ENCODE measurements at regions not wholly inside any gene's neighbourhood (a gene's known extent, or its start where the extent isn't known, plus 50 kb on each side); places are given as distances from the start of the nearest gene placed in this dataset.
A peak's percentile ranks its signal among the peaks of the same experiment; 100 is the strongest.

DNA sequence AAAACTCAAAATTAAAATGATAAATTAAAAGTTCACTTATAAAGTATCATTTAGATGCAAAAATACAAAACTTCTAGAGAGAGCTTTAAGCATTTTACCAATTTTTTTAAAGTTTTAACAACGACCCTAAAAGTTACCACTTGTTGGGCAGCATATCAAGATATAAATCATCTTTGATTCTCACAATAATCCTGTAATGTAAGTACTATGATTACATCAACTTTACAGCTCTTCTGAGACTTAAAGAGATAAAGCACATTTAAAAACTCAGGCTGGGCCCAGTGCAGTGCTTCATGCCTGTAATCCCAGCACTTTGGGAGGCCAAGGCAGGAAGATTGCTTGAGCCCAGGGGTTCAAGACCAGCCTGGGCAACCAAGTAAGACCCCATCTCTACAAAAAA is 202.7 kb upstream of the GPC6 start (continued):
- TF ChIP-seq, protein P1, sequence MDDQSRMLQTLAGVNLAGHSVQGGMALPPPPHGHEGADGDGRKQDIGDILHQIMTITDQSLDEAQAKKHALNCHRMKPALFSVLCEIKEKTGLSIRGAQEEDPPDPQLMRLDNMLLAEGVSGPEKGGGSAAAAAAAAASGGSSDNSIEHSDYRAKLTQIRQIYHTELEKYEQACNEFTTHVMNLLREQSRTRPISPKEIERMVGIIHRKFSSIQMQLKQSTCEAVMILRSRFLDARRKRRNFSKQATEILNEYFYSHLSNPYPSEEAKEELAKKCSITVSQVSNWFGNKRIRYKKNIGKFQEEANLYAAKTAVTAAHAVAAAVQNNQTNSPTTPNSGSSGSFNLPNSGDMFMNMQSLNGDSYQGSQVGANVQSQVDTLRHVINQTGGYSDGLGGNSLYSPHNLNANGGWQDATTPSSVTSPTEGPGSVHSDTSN (IDR thresholded peaks at IDR 0.05): no peak
- TF ChIP-seq, protein P2, sequence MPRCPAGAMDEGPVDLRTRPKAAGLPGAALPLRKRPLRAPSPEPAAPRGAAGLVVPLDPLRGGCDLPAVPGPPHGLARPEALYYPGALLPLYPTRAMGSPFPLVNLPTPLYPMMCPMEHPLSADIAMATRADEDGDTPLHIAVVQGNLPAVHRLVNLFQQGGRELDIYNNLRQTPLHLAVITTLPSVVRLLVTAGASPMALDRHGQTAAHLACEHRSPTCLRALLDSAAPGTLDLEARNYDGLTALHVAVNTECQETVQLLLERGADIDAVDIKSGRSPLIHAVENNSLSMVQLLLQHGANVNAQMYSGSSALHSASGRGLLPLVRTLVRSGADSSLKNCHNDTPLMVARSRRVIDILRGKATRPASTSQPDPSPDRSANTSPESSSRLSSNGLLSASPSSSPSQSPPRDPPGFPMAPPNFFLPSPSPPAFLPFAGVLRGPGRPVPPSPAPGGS (IDR thresholded peaks at IDR 0.05): no peak

DNA sequence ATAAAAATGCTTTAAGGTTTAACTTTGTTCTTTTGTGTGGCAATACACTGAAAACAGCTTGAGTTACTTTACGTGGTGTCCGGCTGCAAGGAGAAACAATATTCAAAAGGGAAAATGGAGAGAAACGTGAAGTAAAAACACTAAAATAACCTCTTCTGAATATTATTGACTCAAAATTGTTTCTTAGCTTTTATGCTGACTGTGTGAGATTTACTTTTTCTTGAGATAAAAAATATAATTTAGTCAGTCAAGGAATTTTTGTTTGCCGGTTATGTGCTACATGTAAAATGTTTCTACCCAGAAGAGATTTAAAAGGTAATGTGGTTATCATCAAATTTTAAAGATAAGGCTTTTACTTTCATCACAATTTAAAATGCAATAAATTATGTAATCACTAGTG is 200.6 kb upstream of the GPC6 start:
- ATAC-seq (no peak), DNase-seq (ENCODE audit: low read depth in 1 of 2, low spot score in 1 of 2) (no peak), FAIRE-seq (no peak)
- ChIA-PET CTCF (no interaction called here), POLR2A (no interaction called here)
- WGBS (ENCODE audit: missing lambda C conversion rate): 60% methylated on average over 4 of the region's 4 CpGs
- Histone ChIP-seq H3K4me2 (no peak overlapping the region), H3K27ac (no peak overlapping the region), H3K9me3 (no peaks in the 10 kb centered on the region), H3K4me1 (no peaks in the 10 kb centered on the region), H3K4me3 (no peak overlapping the region)
- peak; percentile 56 for TF ChIP-seq MAFK (IDR thresholded peaks at IDR 0.05; ENCODE audit: partially characterized antibody)
- TF ChIP-seq SMC3 (IDR thresholded peaks at IDR 0.05): no peak

DNA sequence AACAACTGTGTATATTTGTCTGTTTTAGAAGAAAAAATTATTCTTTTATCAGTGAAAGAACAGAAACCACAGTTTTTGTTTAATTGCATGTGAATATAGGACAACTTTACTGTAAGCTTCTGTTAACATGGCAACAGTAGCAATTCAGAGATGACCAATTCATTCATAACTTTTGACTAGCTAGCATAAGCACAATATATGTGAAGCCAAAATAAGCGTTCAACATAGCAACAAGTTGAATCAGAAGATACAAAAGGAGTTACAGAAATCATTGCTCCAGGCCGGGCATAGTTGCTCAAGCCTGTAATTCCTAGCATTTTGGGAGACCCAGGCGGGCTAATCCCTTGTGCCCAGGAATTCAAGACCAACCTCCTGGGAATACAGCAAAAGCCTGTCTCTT is 197.1 kb upstream of the GPC6 start:
- ChIA-PET CTCF (no interaction called here), POLR2A (no interaction called here)
- DNase-seq (ENCODE audit: low read depth in 1 of 2, low spot score in 1 of 2): no peak
- H3K4me3 ChIP-seq: no peak overlapping the region
- no peak for TF ChIP-seq SMC3 (IDR thresholded peaks at IDR 0.05)
- TF ChIP-seq RFX5 (IDR thresholded peaks at IDR 0.05): no peak
- no peak for TF ChIP-seq RCOR1 (IDR thresholded peaks at IDR 0.05; ENCODE audit: low read depth, low read length)
- no peak for TF ChIP-seq MYC (IDR thresholded peaks at IDR 0.05; ENCODE audit: borderline replicate concordance, low read length)
- no peak for TF ChIP-seq FOXS1 (CRISPR knock-in tag; IDR thresholded peaks at IDR 0.05)
- no peak for TF ChIP-seq PHF8 (IDR thresholded peaks at IDR 0.05; ENCODE audit: borderline replicate concordance, low read depth)
- TF ChIP-seq RAD21 (conservative IDR thresholded peaks at IDR 0.05 in 1 of 2, IDR thresholded peaks at IDR 0.05 in 1 of 2): no peak
- TF ChIP-seq ESRRA (IDR thresholded peaks at IDR 0.05; ENCODE audit: borderline replicate concordance, low read length): no peak
- TF ChIP-seq, protein P2 (IDR thresholded peaks at IDR 0.05): no peak
- TF ChIP-seq, protein P3, sequence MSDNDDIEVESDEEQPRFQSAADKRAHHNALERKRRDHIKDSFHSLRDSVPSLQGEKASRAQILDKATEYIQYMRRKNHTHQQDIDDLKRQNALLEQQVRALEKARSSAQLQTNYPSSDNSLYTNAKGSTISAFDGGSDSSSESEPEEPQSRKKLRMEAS (IDR thresholded peaks at IDR 0.05): no peak
- no peak for TF ChIP-seq EHMT2 (IDR thresholded peaks at IDR 0.05; ENCODE audit: low read depth)
- no peak for TF ChIP-seq HOXB13 (CRISPR knock-in tag; IDR thresholded peaks at IDR 0.05; ENCODE audit: low read depth)
- no peak for TF ChIP-seq EHF (CRISPR knock-in tag; IDR thresholded peaks at IDR 0.05)
- TF ChIP-seq NPAS2 (CRISPR knock-in tag; IDR thresholded peaks at IDR 0.05; ENCODE audit: borderline replicate concordance): no peak
- TF ChIP-seq FOSB (CRISPR knock-in tag; IDR thresholded peaks at IDR 0.05): no peak
- TF ChIP-seq KDM1A (IDR thresholded peaks at IDR 0.05; ENCODE audit: low read depth): no peak
- 32% methylated on average over 3 of the region's 3 CpGs for WGBS (ENCODE audit: missing lambda C conversion rate)
- no peaks in the 10 kb centered on the region for H3K4me1 ChIP-seq
- no peak for FAIRE-seq
- H3K27ac ChIP-seq: no peak overlapping the region
- H3K4me2 ChIP-seq: no peak overlapping the region
- no peak for ATAC-seq
- no peaks in the 10 kb centered on the region for H3K9me3 ChIP-seq

DNA sequence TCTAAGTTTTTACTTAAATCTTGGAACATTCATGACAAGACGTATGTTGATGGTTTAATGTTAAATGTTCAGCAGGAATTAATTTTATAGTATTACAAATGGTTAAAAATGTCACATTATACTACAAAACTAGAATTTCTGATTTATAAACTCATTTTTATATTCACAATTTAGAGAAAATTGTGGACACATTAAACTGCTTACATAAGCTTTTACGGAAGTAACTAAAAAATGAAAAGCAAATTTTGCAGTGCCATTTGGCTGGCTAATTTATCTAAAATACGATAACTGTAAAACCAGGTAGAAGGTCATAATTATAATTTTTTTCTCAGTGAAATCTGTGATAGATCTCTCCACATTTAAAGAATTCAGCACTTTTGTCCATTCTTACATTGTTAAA is 190.2 kb upstream of the GPC6 start:
- Histone ChIP-seq H3K4me1 (no peaks in the 10 kb centered on the region), H3K4me2 (no peak overlapping the region), H3K4me3 (no peak overlapping the region), H3K9me3 (no peaks in the 10 kb centered on the region), H3K27ac (no peak overlapping the region)
- DNase-seq (ENCODE audit: low read depth in 1 of 2, low spot score in 1 of 2) (no peak), ATAC-seq (no peak), FAIRE-seq (no peak)
- POLR2A ChIA-PET: no interaction called here
- TF ChIP-seq RFX5 (IDR thresholded peaks at IDR 0.05) (no peak), GATA3 (IDR thresholded peaks at IDR 0.05; ENCODE audit: borderline replicate concordance) (no peak), MYC (IDR thresholded peaks at IDR 0.05; ENCODE audit: borderline replicate concordance, low read length) (no peak), TP53 (CRISPR knock-in tag; IDR thresholded peaks at IDR 0.05) (no peak), JUN (IDR thresholded peaks at IDR 0.05) (no peak)
- CTCF ChIA-PET: interaction anchor here (0.7 kb wide), 1 partner anchor 1293 kb away, joined by 3 read pairs; no protein-coding TSS in a partner anchor
- 35% methylated on average over 3 of the region's 3 CpGs for WGBS (ENCODE audit: missing lambda C conversion rate)

Measured in A549 (cell line).